ENCODE measurements at regions not wholly inside any gene's neighbourhood (a gene's known extent, or its start where the extent isn't known, plus 50 kb on each side); places are given as distances from the start of the nearest gene placed in this dataset.

- no peak for DNase-seq
Measured at GRCh38 chr15:29208836-29209235, 60.8 kb downstream of the NSMCE3 start.

- DNase-seq, result peak; percentile 59
Measured at GRCh38 chr15:29208352-29208751, 61.3 kb downstream of the NSMCE3 start.

GRCh38 chr15:29207758-29208108 lies 61.9 kb downstream of the NSMCE3 start:
- no peak for DNase-seq

GRCh38 chr15:29207027-29207757 lies 62.4 kb downstream of the NSMCE3 start:
- DNase-seq, result no peak

- DNase-seq, result no peak
Measured at GRCh38 chr15:29205186-29205585, 64.4 kb downstream of the NSMCE3 start.

GRCh38 chr15:29204369-29204755 lies 65.3 kb downstream of the NSMCE3 start:
- no peak for DNase-seq

GRCh38 chr15:29203718-29204368 lies 65.8 kb downstream of the NSMCE3 start:
- DNase-seq, result no peak

GRCh38 chr15:29196722-29197121 lies 72.9 kb downstream of the NSMCE3 start:
- DNase-seq, result no peak

- DNase-seq, result no peak
Measured at GRCh38 chr15:29196290-29196689, 73.3 kb downstream of the NSMCE3 start.

GRCh38 chr15:29194866-29195265 lies 74.8 kb downstream of the NSMCE3 start:
- DNase-seq, result no peak

GRCh38 chr15:29183071-29183831 lies 86.4 kb downstream of the NSMCE3 start:
- no peak for DNase-seq

GRCh38 chr15:29182590-29182989 lies 87.0 kb downstream of the NSMCE3 start:
- no peak for DNase-seq

- no peak for DNase-seq
Measured at GRCh38 chr15:29172742-29173725, 96.6 kb downstream of the NSMCE3 start.

GRCh38 chr15:29170521-29170920 lies 99.1 kb downstream of the NSMCE3 start:
- DNase-seq, result no peak

Measured in OCI-M1 (cell line).